Fibroblast of peridontal ligament (primary cell): ENCODE measurements at regions not wholly inside any gene's neighbourhood (a gene's known extent, or its start where the extent isn't known, plus 50 kb on each side); places are given as distances from the start of the nearest gene placed in this dataset.

Experiments
- DNase-seq: peaks from one replicate; pipeline ENCODE4 v3.0.0-alpha.2; 2010; ENCODE audit errors: extremely low read depth

DNA sequence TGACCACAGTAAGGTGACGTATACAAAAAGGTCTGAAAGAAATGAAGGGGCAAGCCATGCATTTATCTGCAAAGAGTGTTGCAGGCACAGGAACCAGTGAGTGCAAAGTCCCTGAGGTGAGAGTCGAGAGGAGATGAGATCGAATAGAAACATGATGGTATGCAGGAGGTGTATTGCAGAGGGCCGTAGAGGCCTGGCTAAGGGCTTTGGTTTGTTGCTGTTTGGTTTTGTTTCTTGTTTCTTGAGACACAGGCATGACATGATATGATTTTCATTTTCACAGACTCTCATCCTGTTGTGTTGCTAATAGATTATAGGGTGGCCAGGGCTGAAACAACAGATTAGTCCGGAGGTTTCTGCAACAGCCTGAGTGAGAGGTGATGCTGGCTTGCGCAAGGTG is 80.4 kb downstream of the HSPH1 start:
- no peak for DNase-seq

DNA sequence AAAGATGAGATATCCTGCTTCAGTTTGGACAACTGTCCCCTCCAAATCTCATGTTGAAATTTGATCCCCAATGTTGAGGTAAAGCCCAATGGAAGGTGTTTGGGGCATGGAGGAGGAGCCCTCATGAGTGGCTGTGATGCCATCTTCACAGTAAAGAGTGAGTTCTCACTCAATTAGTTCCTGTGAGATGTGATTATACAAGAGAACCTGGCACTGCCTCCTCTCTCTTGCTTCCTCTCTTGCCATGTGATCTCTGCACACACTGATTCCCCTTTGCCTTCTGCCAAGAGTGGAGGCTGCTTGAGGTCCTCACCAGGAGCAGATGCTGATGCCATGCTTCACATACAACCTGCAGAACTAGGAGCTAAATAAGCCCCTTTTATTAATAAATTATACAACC is 86.9 kb downstream of the HSPH1 start:
- no peak for DNase-seq

DNA sequence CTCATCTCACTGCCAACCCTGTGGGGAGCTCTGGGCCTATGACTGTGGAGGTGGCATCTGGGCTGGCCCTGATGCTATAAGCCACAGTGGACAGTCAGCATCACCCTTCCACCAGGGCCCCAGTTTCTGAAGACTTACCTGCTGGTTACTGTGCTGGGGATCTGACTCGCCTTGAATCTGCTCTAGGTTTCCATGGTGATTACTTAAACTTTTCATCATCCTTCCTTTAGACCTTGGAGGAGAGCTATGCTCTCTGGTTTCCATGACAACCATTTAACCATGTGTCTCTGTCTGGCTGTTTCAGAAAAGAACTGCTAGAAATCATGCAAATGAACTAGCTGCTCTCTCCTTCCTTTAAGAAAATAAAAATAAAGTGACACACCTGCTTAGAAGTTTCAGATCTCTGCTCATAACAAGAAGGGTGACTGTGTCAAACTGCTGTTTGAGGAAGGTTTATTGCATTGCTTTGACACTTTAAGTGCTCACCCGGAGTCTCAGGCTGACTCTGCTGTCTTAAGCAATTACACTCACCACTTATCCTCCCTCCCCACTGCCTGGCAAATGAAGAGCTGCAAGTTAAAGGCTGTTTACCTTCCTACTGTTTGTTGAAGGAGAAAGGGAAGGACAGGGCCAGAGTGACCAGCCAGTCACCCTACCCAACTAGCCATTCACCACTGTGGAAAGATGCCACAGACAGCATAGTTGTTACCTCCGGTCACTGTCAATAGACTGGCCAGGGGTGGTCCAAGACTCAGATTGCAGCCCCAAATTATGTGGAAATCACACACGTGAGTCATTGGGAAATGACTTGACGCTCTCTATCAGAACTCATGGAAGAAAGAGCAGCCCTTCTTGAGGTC is 87.6 kb downstream of the HSPH1 start:
- DNase-seq: peak; percentile 35

GRCh38 chr13:31072041-31072440 is 89.7 kb downstream of the HSPH1 start:
- peak; percentile 37 for DNase-seq

- DNase-seq: no peak
Observed at GRCh38 chr13:31069808-31070534, 91.7 kb downstream of the HSPH1 start.

GRCh38 chr13:31068119-31068423 is 93.6 kb downstream of the HSPH1 start:
- DNase-seq: no peak

DNA sequence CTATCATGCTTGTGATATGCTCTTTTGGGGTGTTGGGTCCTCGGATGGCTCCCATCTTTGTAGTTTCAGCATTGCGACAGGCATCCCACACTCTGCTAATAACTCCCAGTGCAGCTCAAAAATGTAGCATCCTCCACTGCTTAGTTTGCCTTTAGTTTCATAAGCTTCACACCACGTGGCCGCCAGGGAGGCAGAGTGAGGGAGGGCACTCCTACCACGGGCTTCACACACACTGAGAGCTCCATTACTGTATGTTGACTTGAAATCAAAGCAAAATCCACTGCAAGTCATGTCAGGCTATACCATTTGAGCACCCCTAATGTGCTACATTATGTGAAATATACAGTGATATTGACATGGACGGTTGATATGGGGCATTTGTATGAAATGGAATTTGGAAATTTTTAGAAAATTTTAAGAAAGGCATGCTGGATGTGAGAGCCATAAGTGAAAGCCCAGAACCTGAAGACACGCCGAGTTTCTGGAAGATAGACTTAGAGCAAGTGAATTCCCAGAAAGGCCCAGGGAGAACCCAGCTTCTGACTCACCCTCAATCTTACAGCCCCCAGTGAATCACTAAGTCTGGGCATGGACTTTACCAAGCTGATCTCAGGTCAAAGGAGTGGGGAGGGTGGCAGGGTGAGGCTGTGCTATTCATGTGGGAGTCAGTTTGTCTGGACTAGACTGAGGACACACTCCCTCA is 94.1 kb downstream of the HSPH1 start:
- DNase-seq: peak; percentile 53

DNA sequence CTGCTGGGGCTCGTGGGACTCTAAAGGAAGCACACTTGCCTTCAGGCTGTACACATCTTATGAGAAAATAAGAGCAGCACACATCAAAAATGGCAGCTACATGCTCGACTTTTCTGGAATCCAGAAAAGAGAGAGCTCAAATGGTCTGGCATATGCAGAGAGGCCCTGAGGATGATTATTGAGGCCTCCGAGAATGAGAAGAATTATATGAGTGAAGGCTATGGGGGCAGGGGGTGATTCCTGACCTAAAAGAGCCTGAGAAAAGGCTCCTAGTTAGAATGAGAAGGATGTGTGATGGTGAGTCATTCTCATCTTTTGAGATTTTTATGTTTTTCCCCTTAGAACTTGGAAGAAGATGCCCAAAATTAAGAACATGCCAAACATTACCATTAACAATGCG is 97.1 kb downstream of the HSPH1 start:
- no peak for DNase-seq

DNA sequence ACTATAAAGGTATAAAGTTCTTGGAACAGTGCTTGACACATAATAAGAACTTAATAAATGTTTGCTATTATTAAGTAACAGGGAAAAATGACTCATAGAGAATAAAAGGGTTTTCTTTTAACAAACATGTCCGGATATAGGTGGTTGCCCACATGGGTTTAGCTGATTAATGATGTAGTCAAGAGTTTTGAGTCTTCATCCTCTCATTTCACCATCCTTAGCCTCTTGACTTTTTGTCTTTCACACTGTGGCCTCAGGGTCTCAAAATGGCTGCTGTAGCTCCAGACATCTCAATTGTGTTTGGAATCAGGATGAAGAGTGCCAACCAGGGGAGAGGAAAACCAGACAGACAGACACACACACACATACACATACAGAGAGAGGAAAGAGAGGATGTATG is 97.9 kb downstream of the HSPH1 start:
- DNase-seq: no peak

DNA sequence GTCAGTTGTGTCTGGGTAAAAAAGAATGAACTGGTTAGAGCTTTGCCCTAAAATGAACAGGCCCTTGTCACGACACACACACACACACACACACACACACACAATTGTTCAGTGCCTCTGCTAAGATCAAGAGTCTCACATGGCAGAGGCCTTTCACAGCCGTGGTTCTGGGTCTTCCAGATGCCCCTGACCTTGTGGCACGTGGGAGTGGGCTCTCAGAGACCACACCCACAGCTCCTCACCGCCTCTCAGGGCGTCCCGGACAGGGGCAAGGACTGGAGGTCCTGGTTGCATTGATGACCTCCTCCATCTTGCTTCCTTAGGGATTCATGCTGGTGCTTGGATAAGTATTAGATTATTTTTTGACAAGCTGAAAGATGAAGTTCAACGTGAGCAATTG is 101.0 kb downstream of the HSPH1 start:
- no peak for DNase-seq

- DNase-seq: no peak
Observed at GRCh38 chr13:31060220-31060619, 101.5 kb downstream of the HSPH1 start.

GRCh38 chr13:31057403-31058033 is 104.2 kb downstream of the HSPH1 start:
- no peak for DNase-seq

- DNase-seq: peak; percentile 35
Observed at GRCh38 chr13:31056644-31057271, 104.9 kb downstream of the HSPH1 start.

DNA sequence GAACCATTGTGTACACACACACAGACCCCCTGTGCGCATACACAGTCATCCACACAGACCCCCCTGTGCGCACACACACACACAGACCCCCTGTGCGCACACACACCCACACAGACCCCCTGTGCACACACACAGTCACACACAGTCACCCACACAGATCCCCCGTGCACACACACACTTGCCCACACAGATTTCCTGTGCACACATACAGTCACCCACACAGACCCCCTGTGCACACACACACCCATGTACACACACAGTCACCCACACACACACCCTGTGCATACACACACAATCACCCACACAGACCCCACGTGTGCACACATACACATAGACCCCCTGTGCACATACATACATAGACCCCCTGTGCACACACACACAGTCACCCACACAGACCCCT is 106.1 kb downstream of the HSPH1 start:
- no peak for DNase-seq

- no peak for DNase-seq
Observed at GRCh38 chr13:31054632-31055031, 107.1 kb downstream of the HSPH1 start.

DNA sequence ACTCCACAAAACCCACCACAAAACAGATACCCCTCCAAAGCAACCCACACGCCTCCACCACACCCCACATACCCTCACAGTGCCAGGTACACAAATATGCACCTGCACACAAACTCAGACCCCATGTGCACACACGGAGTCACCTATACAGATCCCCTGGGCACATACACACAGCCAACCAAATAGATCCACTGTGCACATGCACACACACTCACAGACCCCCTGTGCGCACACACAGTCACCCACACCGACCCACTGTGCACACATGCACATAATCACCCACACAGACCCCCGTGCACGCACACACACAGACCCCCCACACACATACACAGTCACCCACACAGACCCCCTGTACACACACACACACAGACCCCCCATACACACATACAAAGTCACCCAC is 107.8 kb downstream of the HSPH1 start:
- DNase-seq: no peak

GRCh38 chr13:31053091-31053490 is 108.6 kb downstream of the HSPH1 start:
- no peak for DNase-seq

DNA sequence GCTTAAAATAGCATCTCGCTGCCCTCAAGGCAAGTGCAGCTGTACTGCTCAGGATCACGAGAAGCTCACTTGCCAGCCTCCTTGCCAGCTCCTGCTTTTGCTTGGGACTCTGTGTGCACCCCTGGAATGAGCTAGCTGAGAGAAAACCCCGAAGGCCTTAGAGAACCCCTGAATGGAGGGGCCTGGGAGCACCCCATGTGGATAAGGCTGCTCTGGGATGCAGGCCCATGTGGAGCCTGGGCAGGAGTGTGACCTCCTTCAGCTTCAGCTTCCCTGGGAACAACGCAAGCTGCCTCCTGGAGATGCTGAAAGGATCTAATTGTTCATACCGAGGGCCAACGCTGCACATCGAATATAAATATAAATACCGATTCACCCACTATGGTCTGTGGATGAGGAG is 109.2 kb downstream of the HSPH1 start:
- no peak for DNase-seq

GRCh38 chr13:31051999-31052398 is 109.7 kb downstream of the HSPH1 start:
- DNase-seq: no peak

DNA sequence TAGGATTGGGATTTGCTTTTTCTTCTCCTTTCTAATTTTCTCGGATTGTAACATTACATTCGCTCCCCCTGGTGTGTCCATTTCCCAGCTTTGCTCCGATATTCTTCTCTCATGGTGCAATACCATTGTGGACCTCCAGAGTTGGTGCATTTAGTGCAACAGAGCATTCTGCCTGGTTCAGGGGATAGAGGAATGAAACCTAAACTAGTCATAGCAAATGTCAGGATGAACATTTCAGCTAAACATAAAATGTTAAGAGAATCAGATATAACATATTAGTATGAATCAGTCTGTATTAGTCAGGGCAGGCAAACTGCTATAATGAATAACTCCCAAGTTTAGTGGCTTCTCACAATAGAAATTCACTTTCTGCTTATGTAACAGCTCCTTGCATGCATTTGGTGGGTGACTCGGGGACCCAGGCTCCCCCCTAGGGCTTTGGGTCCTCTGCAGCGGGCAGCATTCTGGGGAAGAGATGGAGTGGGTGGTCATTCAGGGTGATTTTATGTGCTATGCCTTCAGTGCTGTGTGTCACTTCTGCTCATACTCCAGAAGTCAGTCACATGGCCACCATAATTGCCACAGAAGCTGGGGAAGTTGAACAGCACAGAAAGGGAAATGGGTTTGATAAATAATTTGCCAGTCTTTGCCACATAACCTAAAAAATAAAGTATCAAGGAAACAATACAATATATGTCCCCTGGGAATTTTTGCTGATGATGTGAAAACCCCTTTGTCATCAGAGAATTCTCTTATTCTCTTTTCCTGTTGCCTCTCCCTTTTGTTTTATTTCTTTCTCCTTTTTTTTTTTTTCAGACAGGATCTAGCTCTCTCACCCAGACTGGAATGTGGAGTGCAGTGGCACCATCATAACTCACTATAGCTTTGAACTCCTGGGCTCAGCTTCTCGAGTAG is 111.0 kb downstream of the HSPH1 start:
- DNase-seq: peak; percentile 30

DNA sequence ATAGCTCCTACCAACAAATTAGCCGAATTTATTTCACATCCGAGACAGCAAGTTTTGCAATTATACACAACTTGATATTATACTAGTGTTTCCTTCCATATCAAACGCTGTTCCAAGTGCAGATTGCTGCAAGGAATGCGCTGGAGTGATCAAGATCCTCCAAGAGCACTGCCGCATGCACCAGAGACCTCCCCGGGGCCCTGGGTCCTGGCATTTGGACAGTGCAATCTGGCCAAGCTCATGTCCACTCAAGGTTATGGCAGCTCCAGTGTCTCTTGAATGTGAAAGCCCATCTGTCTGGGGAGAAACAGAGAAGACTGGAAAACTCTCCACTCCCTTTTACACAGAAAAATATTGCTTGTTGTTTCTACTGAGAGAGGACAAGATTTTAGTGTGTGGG is 111.9 kb downstream of the HSPH1 start:
- DNase-seq: no peak
